SK-N-SH (cell line): ENCODE measurements at regions not wholly inside any gene's neighbourhood (a gene's known extent, or its start where the extent isn't known, plus 50 kb on each side); places are given as distances from the start of the nearest gene placed in this dataset.

Experiments used
- CHD2 ChIP-seq: fragments of 150-350 bp; IDR thresholded peaks from 2 replicates; pipeline ENCODE4 v1.6.1; 2018; ENCODE audit warnings: low read length; ENCODE audit not compliant: partially characterized antibody
- CTCF ChIP-seq: fragments of 200-600 bp; sonication (generic); IDR thresholded peaks from 2 replicates; pipeline ENCODE4 v1.6.1; 2017; ENCODE audit warnings: antibody characterized with exemption, mild to moderate bottlenecking, moderate library complexity
- EP300 ChIP-seq, 2 experiments: IDR thresholded peaks; 2 replicates each; pipeline versions ENCODE4 v1.4.0 to v1.6.1; 2012; ENCODE audit warnings: borderline replicate concordance in 1 of 2, low read depth in 1 of 2, low read length in 1 of 2
- FOXM1 ChIP-seq: IDR thresholded peaks from 2 replicates; pipeline ENCODE4 v1.4.0; 2012; ENCODE audit warnings: low read depth, mild to moderate bottlenecking
- IRF3 ChIP-seq: fragments of 150-350 bp; IDR thresholded peaks from 2 replicates; pipeline ENCODE4 v1.6.1; 2016; ENCODE audit warnings: mild to moderate bottlenecking, low read depth, low read length
- RAD21 ChIP-seq: IDR thresholded peaks from 2 replicates; pipeline ENCODE4 v1.6.1; 2012; ENCODE audit warnings: mild to moderate bottlenecking, low read length
- TAF1 ChIP-seq: IDR thresholded peaks from 2 replicates; pipeline ENCODE4 v1.6.1; 2012; ENCODE audit warnings: low read depth, mild to moderate bottlenecking, low read length, moderate library complexity, borderline replicate concordance
- TEAD4 ChIP-seq: IDR thresholded peaks from 2 replicates; pipeline ENCODE4 v1.4.0; 2012; ENCODE audit warnings: mild to moderate bottlenecking, borderline replicate concordance; ENCODE audit not compliant: insufficient read depth
- USF2 ChIP-seq: fragments of 150-350 bp; IDR thresholded peaks from 2 replicates; pipeline ENCODE4 v1.6.1; 2017; ENCODE audit warnings: antibody characterized with exemption, low read length, low read depth, borderline replicate concordance
- YY1 ChIP-seq: IDR thresholded peaks from 2 replicates; pipeline ENCODE4 v1.4.0; 2012; ENCODE audit warnings: low read depth, mild to moderate bottlenecking
- ZBTB33 ChIP-seq: IDR thresholded peaks from 2 replicates; pipeline ENCODE4 v1.4.0; 2012; ENCODE audit warnings: low read depth, borderline replicate concordance

DNA sequence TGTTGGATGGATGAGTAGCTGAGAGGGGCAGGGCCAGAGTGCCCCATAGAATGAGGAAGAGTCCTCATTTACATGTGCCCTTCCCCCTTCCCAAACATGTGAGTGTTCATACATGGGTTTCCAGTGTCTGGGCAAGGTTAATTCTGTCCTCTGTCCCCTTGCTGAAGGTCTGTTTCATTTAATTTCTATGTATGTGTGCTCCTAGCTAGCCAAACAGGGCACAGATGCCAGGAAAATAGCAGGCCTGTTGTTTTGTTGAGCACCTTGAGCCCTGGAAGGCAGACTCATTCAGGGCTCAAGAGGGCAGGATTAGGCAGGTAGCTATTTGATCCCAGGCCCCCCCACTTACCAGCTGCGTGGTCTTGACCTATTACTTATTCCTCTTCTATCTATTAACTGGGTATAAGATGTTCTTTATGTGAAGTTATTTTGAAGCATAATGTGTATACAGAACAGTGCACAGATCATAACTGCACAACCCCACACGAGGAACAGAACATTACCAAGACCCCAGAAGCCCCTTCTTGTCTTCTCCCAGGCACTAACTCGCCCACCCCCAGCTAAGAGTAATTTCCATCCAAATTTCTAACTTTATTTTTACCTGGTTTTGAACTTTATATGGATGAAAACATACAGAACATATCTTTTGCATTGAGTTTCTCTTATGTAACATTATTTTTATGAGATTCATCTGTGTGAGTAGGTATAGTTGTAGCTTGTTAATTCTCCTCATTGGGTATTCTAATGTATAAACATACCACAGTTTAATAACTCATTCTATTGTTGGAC lies 164.3 kb downstream of the RPIA start:
- no peak for TF ChIP-seq ZBTB33
- no peak for TF ChIP-seq TEAD4
- no peak for TF ChIP-seq CTCF
- no peak for TF ChIP-seq CHD2
- no peak for TF ChIP-seq RAD21
- no peak for TF ChIP-seq USF2
- no peak for TF ChIP-seq EP300 (IDR thresholded peaks at IDR 0.05; ENCODE audit: borderline replicate concordance in 1 of 2, low read depth in 1 of 2, low read length in 1 of 2)
- no peak for TF ChIP-seq FOXM1
- TF ChIP-seq IRF3, result no peak
- TF ChIP-seq YY1, result no peak
- TF ChIP-seq TAF1, result no peak
